ENCODE measurements at regions not wholly inside any gene's neighbourhood (a gene's known extent, or its start where the extent isn't known, plus 50 kb on each side); places are given as distances from the start of the nearest gene placed in this dataset.

DNA sequence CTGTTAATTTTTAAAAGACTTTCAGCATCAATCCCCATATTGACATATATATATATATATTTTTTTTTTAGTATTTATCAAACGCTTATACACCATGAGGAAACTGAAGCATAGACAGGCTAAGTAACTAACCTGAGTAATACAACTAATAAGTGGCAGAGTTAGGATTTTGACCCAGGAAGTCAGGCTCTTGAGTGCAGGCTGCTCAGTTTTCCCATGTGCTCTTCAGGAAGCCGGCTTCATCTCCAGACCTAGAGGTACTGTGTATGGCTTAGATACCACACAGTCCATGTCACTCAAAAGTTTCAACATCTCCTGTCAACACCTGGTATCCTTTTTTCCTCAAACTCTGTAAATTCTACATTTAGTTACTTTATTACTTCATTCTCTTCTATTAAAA lies 841.7 kb upstream of the ACVR2A start:
- TF ChIP-seq POLR2AphosphoS5 (IDR thresholded peaks at IDR 0.05) (no peak), POLR2A (IDR thresholded peaks at IDR 0.05) (no peak)
- TF ChIP-seq, protein P1, sequence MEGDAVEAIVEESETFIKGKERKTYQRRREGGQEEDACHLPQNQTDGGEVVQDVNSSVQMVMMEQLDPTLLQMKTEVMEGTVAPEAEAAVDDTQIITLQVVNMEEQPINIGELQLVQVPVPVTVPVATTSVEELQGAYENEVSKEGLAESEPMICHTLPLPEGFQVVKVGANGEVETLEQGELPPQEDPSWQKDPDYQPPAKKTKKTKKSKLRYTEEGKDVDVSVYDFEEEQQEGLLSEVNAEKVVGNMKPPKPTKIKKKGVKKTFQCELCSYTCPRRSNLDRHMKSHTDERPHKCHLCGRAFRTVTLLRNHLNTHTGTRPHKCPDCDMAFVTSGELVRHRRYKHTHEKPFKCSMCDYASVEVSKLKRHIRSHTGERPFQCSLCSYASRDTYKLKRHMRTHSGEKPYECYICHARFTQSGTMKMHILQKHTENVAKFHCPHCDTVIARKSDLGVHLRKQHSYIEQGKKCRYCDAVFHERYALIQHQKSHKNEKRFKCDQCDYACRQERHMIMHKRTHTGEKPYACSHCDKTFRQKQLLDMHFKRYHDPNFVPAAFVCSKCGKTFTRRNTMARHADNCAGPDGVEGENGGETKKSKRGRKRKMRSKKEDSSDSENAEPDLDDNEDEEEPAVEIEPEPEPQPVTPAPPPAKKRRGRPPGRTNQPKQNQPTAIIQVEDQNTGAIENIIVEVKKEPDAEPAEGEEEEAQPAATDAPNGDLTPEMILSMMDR (IDR thresholded peaks at IDR 0.05): no peak
